NCI-H1105 (cell line): ENCODE measurements at regions not wholly inside any gene's neighbourhood (a gene's known extent, or its start where the extent isn't known, plus 50 kb on each side); places are given as distances from the start of the nearest gene placed in this dataset.
"Not testable (repeated sequence)": the region's sequence is repeated elsewhere in the genome, so short reads cannot be mapped to it uniquely, and the experiment has no call there.

Experiments
- DNase-seq: peaks from one replicate; lab custom pipeline; 2025; lab: John Stamatoyannopoulos, UW

DNA sequence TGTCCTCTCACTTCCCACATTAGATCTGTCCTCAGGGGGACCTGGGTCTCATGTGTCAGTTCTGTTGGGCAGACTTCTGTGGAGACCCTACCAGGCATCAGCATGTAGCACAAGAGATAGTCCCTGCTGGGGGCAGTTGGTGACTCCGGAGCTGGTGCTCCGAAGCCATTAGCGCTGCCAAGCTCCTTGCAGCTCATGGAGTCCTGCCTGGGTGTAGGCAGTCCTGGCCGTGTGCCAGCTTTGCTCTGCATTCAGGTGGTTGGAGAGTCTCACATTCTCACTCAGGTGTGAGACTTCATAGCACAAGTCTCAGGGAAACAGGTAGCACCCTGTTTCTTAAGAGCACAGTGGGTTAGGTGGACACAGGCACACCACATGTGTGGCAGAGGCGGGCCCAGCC lies 202.3 kb downstream of the LIPI start:
- not testable (repeated sequence) for DNase-seq

DNA sequence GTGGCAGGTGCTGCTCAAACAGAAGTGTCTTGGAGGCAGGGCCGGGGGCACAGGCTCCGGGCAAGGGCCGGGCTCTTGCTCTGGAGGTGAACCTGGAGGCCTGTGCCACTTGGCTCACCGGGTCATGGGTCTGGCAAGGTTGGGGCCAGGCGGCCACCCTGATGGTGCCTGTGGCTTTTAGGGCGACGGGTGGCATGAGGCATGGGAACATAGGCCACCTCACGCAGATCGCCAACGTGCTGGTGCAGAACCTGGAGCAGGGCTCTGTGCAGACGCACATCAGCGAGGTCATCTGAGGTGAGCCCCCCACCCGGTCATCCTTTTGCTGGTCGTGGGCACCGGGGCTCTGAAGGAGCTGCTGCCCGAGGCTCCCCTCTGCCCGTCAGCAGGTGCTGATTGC lies 202.7 kb downstream of the LIPI start:
- DNase-seq, result not testable (repeated sequence)

DNA sequence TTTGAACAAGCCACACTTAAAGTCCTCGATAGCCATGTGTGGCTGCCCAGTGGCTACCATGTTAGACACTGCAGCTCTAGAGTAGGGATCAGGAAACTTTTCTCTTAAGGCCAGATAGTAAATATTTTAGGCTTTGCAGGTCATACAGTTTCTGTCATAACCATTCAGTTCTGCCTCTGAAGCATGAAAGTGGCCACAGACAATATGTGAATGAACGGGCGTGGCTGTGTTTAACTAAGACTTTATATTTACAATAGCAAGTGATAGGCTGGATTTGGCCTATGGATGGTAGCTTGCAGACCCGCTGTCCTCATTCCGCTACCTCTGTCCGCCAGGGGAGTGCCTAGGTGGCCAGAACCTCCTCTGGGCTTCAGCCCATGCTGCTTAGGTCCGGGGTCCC lies 204.6 kb downstream of the LIPI start:
- not testable (repeated sequence) for DNase-seq

DNA sequence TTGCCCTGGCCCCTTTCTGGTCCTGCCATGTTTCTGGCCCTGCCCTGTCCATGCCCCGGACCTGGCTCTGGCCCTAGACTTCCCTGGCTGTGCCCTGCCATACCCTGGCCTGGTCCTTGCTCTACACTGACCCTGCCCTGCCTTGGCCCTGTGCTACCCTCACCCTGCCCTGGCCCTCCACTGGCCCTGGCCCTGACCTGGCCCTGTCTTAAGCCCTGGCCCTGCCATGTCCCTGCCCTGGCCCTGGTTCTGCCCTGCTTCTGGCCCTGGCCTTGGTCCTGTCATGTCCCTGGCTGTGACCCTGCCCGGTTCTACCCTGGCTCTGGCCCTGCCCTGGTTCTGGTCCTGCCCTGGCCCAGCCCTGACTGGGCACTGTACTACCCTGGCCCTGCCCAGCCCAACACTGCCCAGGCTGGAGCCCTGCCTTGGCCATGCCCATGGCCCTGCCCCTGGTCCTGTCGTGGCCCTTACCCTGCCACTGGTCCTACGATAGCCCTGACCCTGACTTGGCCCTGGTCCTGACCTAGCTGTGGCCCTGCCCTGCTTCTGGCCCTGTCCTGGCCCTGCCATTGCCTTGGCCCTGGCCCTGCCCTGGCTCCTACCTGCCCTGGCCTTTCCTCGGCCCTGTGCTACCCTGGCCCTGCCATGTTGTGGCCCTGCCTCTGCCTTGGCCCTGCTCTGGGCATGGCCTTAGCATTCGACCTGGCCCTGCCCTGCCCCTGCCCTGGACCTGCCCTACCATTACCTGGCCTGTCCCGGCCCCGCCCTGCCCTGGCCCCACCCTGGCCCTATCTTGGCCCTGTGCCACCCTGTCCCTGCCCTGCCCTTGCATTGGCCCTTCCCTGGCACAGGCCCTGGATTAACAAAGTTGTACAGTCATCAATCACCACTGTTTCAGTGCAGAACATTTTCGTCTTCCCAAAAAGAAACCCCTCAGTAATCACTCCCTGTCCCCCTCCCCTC lies 223.5 kb downstream of the LIPI start:
- not testable (repeated sequence) for DNase-seq

DNA sequence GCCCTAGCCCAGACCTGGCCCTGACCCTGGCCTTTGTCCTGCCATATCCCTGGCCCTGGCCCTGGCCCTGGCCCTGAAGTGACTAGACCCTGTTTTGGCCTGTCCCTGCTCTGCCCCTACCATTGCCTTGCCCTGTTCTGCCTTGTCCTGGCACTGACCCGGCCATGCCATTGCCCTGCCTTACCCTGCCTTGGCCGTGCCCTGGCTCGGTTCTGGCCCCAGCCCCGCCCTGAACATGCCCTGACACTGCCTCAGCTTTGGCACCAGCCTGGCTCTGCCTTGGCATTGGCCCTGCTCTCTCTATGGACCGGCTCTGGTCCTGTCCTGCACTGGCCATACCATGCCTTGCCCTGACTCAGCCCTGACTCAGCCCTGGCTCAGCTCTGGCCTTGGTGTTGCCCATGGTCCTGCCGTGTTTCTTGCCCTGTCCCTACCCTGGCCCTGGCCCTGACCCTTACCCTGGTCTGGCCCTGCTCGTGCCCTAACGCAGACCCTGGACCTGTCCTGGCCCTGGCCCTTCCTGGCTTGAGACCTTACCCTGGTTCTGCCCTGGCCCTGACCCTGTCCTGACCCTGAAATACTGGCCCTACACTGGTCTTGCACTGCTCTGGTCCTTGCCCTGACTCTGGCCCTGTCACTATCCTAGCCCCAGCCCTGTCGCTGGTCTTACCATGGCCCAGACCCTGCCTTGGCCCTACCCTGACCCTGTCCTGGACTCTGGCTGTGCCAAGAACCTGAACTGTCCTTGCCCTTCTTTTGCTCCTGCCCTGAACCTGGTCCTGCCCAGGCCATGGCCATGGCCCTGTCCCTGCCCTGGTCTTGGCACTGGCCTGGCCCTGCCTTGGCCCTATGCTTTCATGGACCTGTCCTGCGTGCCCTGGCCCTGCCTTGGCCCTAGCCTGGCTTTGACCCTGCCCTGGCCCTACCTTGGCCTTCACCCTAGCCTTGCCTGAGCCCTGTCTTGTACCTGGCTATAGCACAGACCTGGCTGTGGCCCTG lies 224.6 kb downstream of the LIPI start:
- DNase-seq, result not testable (repeated sequence)

DNA sequence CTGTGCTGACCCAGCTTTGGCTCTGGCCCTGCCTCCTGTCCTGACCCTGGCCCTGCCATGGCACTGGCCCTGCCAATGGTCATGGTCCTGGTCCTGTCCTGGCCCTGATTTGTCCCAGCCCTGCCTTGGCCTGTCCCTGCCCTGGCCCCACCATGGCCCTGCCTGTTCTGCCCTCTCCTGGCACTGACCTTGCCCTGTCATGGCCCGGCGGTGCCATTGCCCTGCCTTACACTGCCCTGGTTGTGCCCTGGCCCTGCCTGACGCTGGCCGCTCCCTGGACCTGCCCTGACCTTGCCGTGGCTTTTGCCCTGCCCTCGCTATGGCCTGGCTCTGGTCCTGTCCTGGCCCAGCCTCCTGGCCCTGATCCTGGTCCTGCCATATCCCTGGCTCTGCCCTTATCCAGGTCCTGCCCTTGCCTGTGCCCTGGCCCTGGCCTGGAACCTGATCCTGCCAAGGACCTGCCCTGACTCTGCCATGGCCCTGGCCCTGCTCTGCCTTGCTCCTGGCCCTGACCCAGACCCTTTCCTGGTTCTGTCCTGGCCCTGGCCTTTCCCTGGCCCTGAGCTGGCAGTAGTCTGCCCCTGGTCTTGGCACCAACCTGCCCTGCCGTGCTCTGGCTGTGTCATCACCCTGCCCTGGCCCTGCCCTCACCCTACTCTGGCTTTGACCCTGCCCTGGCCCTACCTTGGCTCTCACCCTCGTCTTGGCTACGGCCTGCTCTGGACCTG lies 225.5 kb downstream of the LIPI start:
- not testable (repeated sequence) for DNase-seq

DNA sequence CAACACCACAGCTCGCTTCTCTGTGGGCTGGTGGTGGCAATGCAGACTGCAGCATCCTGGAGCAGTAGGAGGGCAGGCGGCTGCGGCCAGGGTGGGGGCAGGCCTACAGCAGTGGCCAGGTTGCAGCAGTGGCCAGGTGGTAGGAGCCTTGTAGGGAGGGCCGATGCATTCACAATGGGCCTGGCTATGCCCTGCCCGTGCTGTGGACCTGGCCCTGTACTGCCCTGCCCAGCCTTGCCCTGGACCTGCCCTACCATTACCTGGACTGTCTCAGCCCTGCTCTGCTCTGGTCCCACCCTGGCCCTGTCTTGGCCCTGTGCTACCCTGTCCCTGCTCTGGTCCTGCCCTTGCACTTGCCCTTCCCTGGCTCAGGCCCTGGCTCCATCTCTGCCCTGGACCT lies 226.0 kb downstream of the LIPI start:
- not testable (repeated sequence) for DNase-seq

DNA sequence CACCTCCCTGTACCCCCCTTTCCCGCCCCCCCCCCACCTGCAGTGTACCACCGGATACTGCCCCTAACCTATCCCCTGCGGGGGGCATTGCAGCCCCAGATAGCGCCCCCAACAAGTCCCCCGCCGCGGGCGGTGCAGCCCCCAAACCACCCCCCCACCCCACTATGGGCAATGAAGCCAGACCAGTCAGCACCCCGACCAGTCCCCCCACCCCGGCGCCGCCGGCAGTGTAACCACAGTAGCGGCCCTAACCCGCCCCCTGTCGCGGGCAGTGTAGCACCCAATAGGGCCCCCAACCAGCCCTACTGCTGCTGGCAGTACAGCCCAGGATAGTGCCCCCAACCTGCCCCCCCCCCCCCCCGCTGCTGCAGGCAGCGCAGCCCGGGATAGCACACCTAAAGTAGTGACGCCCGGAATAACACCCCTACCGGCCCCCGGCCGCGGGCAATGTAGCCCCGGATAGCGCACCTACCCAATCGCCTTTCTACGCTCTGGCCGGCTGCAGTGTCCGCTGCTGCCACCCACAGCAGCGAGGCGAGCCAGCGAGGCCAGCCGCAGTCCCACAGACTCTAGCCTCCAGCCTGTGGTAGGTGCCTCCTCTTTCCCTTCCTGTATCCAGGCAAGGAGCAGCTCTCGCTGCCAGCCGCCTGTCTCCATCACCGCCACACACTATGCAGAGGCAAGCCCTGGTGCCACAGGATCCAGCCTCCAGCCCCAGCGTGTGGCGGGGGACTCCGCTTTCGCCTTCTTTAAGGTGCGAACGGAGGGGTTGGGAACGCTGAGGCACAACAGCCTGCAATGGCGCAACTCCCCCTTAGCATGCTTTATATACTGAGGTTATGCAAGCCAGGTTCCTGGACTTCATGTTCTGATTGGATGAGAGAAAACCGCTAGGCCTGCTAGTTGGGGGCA lies 229.3 kb downstream of the LIPI start:
- DNase-seq, result not testable (repeated sequence)

DNA sequence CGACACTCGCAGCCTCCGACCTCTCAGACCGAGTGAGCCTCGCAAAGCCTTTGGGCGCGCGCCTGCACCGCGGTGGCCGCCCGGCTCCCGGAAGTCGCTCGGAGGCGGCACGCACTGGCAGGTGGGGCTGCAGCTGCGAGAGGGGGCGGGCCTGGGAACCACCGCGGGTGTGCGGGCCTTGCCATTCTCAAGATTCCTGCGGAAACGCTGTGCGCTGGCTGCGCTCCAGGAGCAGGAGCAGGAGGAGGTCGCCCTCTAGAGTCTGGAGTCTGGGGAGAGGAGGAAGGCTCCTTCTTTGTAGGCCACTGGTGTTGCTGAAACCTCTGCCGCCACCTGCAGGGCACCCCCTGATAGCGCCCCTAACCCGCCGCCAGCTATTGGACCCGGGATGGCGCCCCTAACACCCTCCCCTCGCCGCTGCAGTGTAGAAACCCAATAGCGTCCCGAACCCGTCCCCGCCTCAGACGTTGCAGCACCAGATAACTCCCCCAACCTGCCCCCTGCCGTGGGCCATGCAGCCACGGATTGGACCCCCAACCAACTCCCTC lies 230.6 kb downstream of the LIPI start:
- peak; percentile 76 for DNase-seq

DNA sequence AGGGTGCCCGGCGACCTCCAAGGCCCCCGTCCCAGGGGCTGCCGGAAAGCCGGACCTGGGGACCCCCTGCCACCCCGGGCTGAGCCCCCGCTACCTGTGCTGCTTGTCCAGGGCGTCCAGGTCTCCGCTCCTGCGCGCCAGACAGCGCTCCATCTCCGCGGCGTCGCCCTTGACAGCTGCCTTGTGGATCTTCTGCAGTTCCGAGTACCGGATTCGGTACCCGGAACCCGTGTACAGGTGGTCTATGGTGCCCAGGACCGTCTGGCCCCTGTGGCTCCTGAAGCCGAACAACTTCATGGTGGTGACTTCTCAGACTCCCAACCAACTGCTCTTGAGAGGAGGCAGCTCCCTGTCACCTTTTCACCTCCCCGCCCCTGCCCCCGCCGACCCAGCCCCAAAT lies 231.1 kb downstream of the LIPI start:
- not testable (repeated sequence) for DNase-seq

DNA sequence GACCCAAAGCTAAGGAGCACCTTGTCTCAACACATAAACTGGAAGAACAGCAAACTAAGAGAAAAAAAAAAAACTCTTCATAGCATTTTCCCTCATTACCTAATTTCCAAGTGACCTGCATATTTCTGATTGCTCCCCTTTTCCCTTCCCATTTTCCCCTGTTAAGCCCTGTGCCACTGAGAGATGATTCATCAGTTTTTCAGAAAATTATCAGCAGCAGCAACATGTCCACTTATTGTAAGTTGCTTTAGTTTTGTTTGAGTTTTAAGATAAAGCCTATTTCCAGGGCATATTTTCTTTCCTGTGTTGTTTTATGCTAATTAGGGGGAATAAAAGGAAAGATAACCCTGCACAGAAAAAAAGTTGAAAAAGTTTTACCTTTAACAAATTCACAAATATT lies 236.2 kb downstream of the LIPI start:
- not testable (repeated sequence) for DNase-seq

DNA sequence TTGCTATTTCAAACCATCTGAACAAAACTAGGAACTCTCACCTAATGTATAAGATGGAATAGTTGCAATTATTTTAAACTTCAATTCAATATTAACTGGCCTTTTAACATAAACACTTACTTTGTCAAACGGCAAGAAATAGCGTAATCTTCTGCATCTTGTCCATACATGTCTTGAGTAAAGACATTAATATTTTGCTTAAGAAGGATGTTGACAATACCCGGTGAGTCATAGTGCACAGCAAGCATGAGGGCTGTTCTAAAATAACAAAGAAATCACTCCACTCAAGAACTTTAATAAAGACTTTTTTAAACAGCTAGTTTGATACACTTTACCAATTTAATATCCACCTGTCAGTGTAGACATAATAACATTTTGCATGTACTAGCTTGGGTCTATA lies 240.9 kb downstream of the LIPI start:
- DNase-seq, result not testable (repeated sequence)

DNA sequence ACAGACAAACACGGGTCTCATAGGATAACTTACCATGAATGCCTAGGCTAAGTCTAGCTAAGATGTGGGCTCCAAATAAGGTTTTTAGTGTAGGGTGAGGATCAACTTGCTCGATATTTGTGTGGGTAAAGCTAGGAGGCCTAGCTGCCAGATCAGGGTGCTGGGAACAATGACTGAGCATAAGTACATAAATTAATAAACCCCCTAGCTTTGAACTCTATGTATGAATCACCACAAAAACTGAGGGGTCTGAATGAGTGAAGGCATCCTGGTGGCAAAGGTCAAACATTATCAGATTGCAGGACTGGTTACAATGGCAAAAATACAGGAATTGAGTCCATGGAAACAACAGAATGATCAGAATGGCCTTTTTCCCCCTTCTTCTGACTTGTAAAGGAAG lies 241.8 kb downstream of the LIPI start:
- not testable (repeated sequence) for DNase-seq

DNA sequence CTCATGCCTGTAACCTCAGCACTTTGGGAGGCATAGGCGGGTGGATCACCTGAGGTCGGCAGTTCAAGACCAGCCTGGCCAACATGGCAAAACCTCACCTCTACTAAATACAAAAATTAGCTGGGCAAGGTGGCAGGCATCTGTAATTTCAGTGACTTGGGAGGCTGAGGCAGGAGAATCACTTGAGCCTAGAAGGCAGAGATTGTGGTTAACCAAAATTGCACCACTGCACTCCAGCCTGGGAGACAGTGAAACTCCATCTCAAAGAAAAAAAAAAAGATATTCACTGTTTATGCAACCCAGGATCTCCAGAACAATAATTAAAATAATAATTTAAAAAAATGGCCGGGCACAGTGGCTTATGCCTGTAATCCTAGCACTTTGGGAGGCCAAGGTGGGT lies 247.5 kb downstream of the LIPI start:
- DNase-seq, result not testable (repeated sequence)

DNA sequence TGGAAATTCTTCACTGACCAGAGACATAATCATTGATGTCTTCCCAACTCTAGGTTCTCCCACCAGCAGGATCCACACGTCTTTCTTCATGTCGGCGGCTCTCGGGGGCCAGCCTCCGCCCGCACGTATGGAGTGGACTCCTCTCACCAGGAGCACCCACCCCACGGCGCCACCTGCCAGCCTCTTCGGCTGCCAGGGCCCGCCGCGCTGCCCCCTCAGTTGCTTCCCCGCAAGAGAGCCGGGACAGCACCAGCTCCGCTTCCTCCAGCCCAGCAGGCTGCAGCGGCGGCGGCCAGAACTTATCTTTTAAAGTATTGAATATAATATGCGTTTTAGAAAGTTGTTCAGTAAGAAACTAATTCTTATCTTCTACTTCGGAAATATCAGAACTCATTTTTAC lies 273.5 kb downstream of the LIPI start:
- DNase-seq, result no peak

DNA sequence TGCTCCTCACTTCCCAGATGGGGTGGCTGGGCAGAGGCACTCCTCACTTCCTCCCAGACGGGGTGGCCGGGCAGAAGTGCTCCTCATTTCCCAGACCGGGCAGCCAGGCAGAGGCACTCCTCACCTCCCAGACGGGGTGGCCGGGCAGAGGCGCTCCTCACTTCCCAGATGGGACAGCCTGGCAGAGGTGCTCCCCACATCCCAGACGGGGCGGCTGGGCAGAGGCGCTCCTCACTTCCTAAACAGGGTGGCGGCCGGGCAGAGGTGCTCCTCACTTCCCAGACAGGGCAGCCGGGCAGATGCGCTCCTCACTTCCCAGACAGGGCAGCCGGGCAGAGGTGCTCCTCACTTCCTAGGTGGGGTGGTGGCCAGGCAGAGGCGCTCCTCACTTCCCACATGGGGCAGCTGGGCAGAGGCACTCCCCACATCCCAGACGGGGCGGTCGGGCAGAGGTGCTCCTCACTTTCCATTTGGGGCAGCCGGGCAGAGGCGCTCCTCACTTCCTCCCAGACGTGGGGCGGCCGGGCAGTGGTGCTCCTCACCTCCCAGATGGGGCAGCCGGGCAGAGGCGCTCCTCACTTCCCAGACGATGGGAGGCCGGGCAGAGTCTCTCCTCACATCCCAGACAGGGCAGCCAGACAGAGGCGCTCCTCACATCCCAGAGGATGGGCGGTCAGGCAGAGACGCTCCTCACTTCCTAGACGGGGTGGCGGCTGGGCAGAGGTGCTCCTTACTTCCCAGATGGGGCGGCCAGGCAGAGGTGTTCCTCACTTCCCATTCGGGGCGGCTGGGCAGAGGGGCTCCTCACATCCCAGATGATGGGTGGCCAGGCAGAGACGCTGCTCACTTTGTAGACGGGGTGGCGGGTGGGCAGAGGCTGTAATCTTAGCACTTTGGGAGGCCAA lies 274.5 kb downstream of the LIPI start:
- DNase-seq, result not testable (repeated sequence)

DNA sequence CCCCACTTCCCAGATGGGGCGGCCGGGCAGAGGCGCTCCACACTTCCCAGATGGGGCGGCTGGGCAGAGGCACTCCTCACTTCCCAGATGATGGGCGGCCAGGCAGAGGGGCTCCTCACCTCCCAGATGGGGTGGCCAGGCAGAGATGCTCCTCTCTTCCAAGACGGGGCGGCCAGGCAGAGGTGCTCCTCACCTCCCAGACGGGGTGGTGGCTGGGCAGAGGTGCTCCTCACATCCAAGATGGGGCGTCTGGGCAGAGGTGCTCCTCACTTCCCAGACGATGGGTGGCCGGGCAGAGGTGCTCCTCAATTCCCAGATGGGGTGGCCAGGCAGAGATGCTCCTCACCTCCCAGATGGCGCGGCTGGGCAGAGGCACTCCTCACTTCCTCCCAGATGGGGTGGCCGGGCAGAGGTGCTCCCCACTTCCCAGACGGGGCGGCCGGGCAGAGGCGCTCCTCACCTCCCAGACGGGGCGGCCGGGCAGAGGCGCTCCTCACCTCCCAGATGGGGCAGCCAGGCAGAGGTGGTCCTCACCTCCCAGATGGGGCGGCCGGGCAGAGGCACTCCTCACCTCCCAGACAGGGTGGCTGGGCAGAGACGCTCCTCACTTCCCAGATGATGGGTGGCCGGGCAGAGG lies 275.2 kb downstream of the LIPI start:
- DNase-seq, result not testable (repeated sequence)

DNA sequence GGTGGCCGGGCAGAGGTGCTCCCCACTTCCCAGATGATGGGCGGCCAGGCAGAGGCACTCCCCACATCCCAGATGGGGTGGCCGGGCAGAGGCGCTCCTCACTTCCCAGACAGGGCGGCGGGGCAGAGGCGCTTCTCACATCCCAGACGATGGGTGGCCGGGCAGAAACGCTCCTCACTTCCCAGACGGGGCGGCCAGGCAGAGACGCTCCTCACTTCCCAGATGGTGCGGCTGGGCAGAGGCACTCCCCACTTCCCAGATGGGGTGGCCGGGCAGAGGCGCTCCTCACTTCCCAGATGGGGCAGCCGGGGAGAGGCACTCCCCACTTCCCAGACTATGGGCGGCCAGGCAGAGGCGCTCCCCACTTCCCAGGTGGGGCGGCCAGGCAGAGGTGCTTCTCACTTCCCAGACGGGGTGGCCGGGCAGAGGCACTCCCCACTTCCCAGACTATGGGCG lies 275.8 kb downstream of the LIPI start:
- not testable (repeated sequence) for DNase-seq

DNA sequence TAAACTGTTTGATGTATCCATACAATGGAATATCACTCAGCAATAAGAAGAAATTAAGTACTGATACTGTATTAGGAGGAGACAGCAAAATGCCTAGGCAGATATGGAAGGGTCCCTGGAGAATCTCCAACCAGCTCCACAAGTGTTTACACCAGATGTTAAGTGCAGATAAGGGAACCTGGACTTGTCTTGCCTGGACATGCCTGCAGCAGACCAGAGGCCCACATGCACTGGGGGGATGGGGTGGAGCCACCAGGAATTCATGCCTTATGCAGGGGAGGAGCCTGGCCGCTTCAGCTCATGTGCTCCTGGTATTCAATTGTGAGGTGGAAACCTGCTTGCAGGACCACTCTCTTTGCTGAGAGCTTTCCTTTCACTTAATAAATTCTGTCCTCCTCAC lies 287.6 kb downstream of the LIPI start:
- DNase-seq, result not testable (repeated sequence)
